MM.1S (cell line): ENCODE measurements at regions not wholly inside any gene's neighbourhood (a gene's known extent, or its start where the extent isn't known, plus 50 kb on each side); places are given as distances from the start of the nearest gene placed in this dataset.

ENCODE experiments used
- DNase-seq: peaks from one replicate; pipeline ENCODE4 v3.0.0-alpha.2; 2015
- H2AFZ ChIP-seq: fragments of 300-600 bp; sonication (generic); 2 replicates; pipeline ENCODE4 v1.6.0; 2016; ENCODE audit warnings: antibody characterized with exemption, low read length
- H3F3A ChIP-seq: fragments of 300-600 bp; sonication (generic); 2 replicates; pipeline ENCODE4 v1.6.1; 2016; ENCODE audit warnings: mild to moderate bottlenecking, antibody characterized with exemption, low read length, moderate library complexity, mixed read lengths; ENCODE audit not compliant: insufficient read depth
- H3K27ac ChIP-seq: fragments of 300-600 bp; sonication (generic); 2 replicates; pipeline ENCODE4 v1.5.1; 2016; ENCODE audit warnings: mild to moderate bottlenecking, low read length
- H3K27me3 ChIP-seq: fragments of 300-600 bp; sonication (generic); replicated peaks from 2 replicates; pipeline ENCODE4 v1.6.0; 2016; ENCODE audit warnings: low read length; ENCODE audit not compliant: insufficient read depth
- H3K36me3 ChIP-seq: fragments of 300-600 bp; sonication (generic); replicated peaks from 2 replicates; pipeline ENCODE4 v1.6.1; 2016; ENCODE audit warnings: mild to moderate bottlenecking, low read length, mixed read lengths; ENCODE audit not compliant: insufficient read depth
- H3K4me1 ChIP-seq: fragments of 300-600 bp; sonication (generic); 2 replicates; pipeline ENCODE4 v1.6.1; 2016; ENCODE audit warnings: low read length, mixed read lengths
- H3K4me2 ChIP-seq: fragments of 300-600 bp; sonication (generic); 2 replicates; pipeline ENCODE4 v1.6.0; 2016; ENCODE audit warnings: low read depth, low read length
- H3K4me3 ChIP-seq: fragments of 300-600 bp; sonication (generic); 2 replicates; pipeline ENCODE4 v1.5.1; 2016; ENCODE audit warnings: low read length, mixed read lengths
- H3K79me2 ChIP-seq: fragments of 300-600 bp; sonication (generic); 2 replicates; pipeline ENCODE4 v1.6.1; 2016; ENCODE audit warnings: mixed run types, low read length, mixed read lengths
- H3K9ac ChIP-seq: fragments of 300-600 bp; sonication (generic); 2 replicates; pipeline ENCODE4 v1.6.1; 2016; ENCODE audit warnings: low read length, mixed read lengths
- H3K9me2 ChIP-seq: fragments of 300-600 bp; sonication (generic); replicated peaks from 2 replicates; pipeline ENCODE4 v1.6.1; 2016; ENCODE audit warnings: mild to moderate bottlenecking, low read length, mixed read lengths; ENCODE audit not compliant: insufficient read depth
- H3K9me3 ChIP-seq: fragments of 300-600 bp; sonication (generic); replicated peaks from 2 replicates; pipeline ENCODE4 v1.6.1; 2016; ENCODE audit warnings: mild to moderate bottlenecking, low read length, mixed read lengths; ENCODE audit not compliant: insufficient read depth
- H4K20me1 ChIP-seq: fragments of 300-600 bp; sonication (generic); 2 replicates; pipeline ENCODE4 v1.6.1; 2016; ENCODE audit warnings: mild to moderate bottlenecking, low read length, moderate library complexity, mixed read lengths; ENCODE audit not compliant: insufficient read depth
- EZH2 ChIP-seq: fragments of 300-600 bp; sonication (generic); optimal IDR thresholded peaks from 2 replicates; pipeline ENCODE3; 2017; ENCODE audit warnings: low read depth, mild to moderate bottlenecking, antibody characterized with exemption, low read length, mixed read lengths
- EZH2phosphoT487 ChIP-seq: fragments of 300-600 bp; sonication (generic); IDR thresholded peaks from 2 replicates; pipeline ENCODE4 v1.6.1; 2018; ENCODE audit warnings: antibody characterized with exemption, low read length
- TF ChIP-seq, protein P1 (sequence below): fragments of 300-600 bp; sonication (generic); IDR thresholded peaks from 2 replicates; pipeline ENCODE4 v1.5.1; 2016; ENCODE audit warnings: antibody characterized with exemption, low read length, mixed read lengths

DNA sequence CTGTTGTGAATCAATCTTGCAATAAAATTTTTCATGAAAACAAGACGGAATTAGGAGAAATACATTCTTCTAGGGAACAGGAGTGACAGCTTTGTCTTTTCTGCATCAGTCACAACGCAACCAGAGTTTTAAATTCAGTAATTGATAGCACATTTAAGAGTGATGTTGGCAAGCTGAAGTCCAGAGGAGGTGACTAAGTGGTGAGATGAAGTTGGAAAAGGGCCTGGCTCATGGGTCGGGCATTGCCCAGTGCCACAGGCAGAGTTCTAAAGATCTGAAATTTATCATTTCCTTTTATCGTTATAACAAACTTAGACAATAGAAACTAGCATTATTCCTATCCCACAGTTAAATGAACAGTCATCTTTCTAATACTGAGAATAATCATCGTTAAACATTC lies 764.6 kb upstream of the ZEB2 start:
- no peaks in the 10 kb centered on the region for H4K20me1 ChIP-seq
- no peaks in the 10 kb centered on the region for H3K9me2 ChIP-seq
- H3K4me3 ChIP-seq = no peak overlapping the region
- H3K4me2 ChIP-seq = no peak overlapping the region
- no peaks in the 10 kb centered on the region for H3K9me3 ChIP-seq
- TF ChIP-seq, protein P1, sequence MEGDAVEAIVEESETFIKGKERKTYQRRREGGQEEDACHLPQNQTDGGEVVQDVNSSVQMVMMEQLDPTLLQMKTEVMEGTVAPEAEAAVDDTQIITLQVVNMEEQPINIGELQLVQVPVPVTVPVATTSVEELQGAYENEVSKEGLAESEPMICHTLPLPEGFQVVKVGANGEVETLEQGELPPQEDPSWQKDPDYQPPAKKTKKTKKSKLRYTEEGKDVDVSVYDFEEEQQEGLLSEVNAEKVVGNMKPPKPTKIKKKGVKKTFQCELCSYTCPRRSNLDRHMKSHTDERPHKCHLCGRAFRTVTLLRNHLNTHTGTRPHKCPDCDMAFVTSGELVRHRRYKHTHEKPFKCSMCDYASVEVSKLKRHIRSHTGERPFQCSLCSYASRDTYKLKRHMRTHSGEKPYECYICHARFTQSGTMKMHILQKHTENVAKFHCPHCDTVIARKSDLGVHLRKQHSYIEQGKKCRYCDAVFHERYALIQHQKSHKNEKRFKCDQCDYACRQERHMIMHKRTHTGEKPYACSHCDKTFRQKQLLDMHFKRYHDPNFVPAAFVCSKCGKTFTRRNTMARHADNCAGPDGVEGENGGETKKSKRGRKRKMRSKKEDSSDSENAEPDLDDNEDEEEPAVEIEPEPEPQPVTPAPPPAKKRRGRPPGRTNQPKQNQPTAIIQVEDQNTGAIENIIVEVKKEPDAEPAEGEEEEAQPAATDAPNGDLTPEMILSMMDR = no peak
- TF ChIP-seq EZH2 = no peak
- TF ChIP-seq EZH2phosphoT487 = no peak
- no peaks in the 10 kb centered on the region for H3K36me3 ChIP-seq
- no peak overlapping the region for H2AFZ ChIP-seq
- peaks cover 23% of the 10 kb centered on the region for H3K4me1 ChIP-seq
- H3K27ac ChIP-seq = no peak overlapping the region
- peaks cover 6% of the 10 kb centered on the region for H3F3A ChIP-seq
- H3K79me2 ChIP-seq = no peaks in the 10 kb centered on the region
- DNase-seq = no peak
- no peak overlapping the region for H3K9ac ChIP-seq
- H3K27me3 ChIP-seq = no peaks in the 10 kb centered on the region

DNA sequence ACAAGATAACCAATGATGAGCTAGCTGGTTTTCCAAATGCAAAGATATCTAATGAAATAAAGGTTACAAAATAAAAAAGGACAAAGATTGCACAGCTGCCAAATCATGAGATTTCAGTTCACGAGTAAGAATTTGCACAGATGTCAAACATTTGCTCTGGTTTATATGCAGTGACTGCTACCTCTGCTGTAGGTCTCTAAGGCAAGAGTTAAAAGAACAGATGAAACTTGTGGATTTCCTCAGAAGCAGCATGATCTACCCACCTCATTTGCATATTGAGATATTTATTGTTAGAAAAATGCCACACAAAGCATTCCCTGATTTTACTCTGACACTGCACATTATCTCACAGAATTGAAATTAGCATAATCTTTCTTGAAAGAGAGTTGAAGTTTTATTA lies 763.2 kb upstream of the ZEB2 start:
- Histone ChIP-seq H3K4me2 (peak overlapping the region; percentile 53; the same call in 1 of the 2 replicates), H3K9ac (no peak overlapping the region), H3K4me1 (peaks cover 23% of the 10 kb centered on the region), H3K4me3 (0 out of 2 replicates have a peak overlapping the region, but pooled peaks have one; percentile 5), H4K20me1 (no peaks in the 10 kb centered on the region), H3K9me3 (no peaks in the 10 kb centered on the region), H3K36me3 (no peaks in the 10 kb centered on the region), H3K27me3 (no peaks in the 10 kb centered on the region), H3F3A (peaks cover 6% of the 10 kb centered on the region), H2AFZ (no peak overlapping the region), H3K79me2 (no peaks in the 10 kb centered on the region), H3K9me2 (no peaks in the 10 kb centered on the region), H3K27ac (no peak overlapping the region; the same call in 1 of the 2 replicates)
- TF ChIP-seq, protein P1 = no peak
- TF ChIP-seq EZH2phosphoT487 (no peak), EZH2 (no peak)
- peak; percentile 75 for DNase-seq

DNA sequence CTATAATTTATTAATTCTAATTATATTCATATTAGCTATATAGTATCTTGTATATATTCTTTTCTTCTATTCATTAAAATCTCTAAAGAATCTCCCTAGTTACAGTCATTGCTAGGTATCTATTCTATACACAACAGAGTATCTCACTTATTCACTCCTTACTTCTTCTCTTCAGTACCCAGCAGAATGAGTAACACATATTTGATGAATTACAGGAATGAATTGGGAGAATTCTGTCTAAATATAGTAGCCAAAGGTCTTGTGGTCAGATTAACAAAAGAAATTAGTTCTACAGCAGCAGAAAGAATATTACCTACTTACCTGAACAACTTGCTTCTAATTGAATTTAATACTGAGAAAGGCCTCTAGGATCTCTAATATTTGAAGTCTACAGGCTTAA lies 758.0 kb upstream of the ZEB2 start:
- Histone ChIP-seq H4K20me1 (no peaks in the 10 kb centered on the region), H2AFZ (no peak overlapping the region), H3K9me2 (no peaks in the 10 kb centered on the region), H3K4me1 (peaks cover 14% of the 10 kb centered on the region), H3K9ac (no peak overlapping the region), H3F3A (peaks cover 4% of the 10 kb centered on the region), H3K27me3 (no peaks in the 10 kb centered on the region), H3K9me3 (no peaks in the 10 kb centered on the region), H3K4me3 (no peak overlapping the region), H3K27ac (no peak overlapping the region), H3K4me2 (no peak overlapping the region), H3K79me2 (no peaks in the 10 kb centered on the region), H3K36me3 (no peaks in the 10 kb centered on the region)
- DNase-seq = no peak
- TF ChIP-seq, protein P1 = no peak
- no peak for TF ChIP-seq EZH2
- TF ChIP-seq EZH2phosphoT487 = no peak
